HEK293 (cell line): ENCODE measurements at regions not wholly inside any gene's neighbourhood (a gene's known extent, or its start where the extent isn't known, plus 50 kb on each side); places are given as distances from the start of the nearest gene placed in this dataset.
A peak's percentile ranks its signal among the peaks of the same experiment; 100 is the strongest.

Experiments used
- CTCF ChIA-PET: fragments of 350-600 bp; formaldehyde crosslinking; extraction: SDS; loops from one replicate; lab custom pipeline; 2021; ENCODE audit warnings: antibody characterized with exemption; lab: Yijun Ruan, JAX
- POLR2A ChIA-PET: fragments of 300-600 bp; formaldehyde crosslinking; extraction: SDS; loops from one replicate; lab custom pipeline; 2020; ENCODE audit warnings: antibody characterized with exemption, inconsistent platforms; lab: Yijun Ruan, JAX
- H3K27ac ChIP-seq: fragments of 200-500 bp; sonication (Bioruptor generic); 2 replicates; pipeline ENCODE4 v1.5.1; 2014; ENCODE audit warnings: low read depth, low read length, control low read depth, inconsistent platforms; ENCODE audit errors: extremely low read depth
- H3K36me3 ChIP-seq, 2 experiments: fragments of 200-500 bp in 1 of 2; sonication (Bioruptor generic) in 1 of 2; 1 replicate in 1 of 2; 2 replicates in 1 of 2; pipeline ENCODE4 v1.5.1; 2014 to 2017; ENCODE audit warnings: inconsistent platforms in 2 of 2, low read length in 2 of 2; ENCODE audit not compliant: control insufficient read depth in 2 of 2, insufficient read depth in 1 of 2
- H3K4me1 ChIP-seq: fragments of 200-500 bp; sonication (Bioruptor generic); 2 replicates; pipeline ENCODE4 v1.5.1; 2014; ENCODE audit warnings: mild to moderate bottlenecking, low read length, inconsistent platforms; ENCODE audit not compliant: control insufficient read depth, insufficient read depth
- H3K4me3 ChIP-seq: 2 replicates; pipeline ENCODE4 v1.5.1; 2011; ENCODE audit warnings: low read depth, mild to moderate bottlenecking, control low read depth, low read length, moderate library complexity
- H3K9me3 ChIP-seq: fragments of 200-500 bp; sonication (Bioruptor generic); 2 replicates; pipeline ENCODE4 v1.5.1; 2014; ENCODE audit warnings: low read depth, low read length, inconsistent platforms; ENCODE audit not compliant: control insufficient read depth, insufficient read depth
- BCL11B ChIP-seq: fragments of 450-650 bp; formaldehyde crosslinking; IDR thresholded peaks from 2 replicates; pipeline ENCODE4 v1.5.1; 2016; ENCODE audit warnings: low read depth, missing biosample characterization, missing genetic modification characterization
- FEZF1 ChIP-seq: fragments of 450-650 bp; formaldehyde crosslinking; IDR thresholded peaks from 2 replicates; pipeline ENCODE4 v1.5.1; 2016; ENCODE audit warnings: missing biosample characterization, missing genetic modification characterization
- GFI1B ChIP-seq: fragments of 450-650 bp; formaldehyde crosslinking; IDR thresholded peaks from 2 replicates; pipeline ENCODE4 v1.5.1; 2016; ENCODE audit warnings: missing biosample characterization, missing genetic modification characterization
- HIC1 ChIP-seq: fragments of 450-650 bp; formaldehyde crosslinking; IDR thresholded peaks from 2 replicates; pipeline ENCODE4 v1.5.1; 2016; ENCODE audit warnings: missing biosample characterization, missing genetic modification characterization
- KLF8 ChIP-seq: fragments of 450-650 bp; formaldehyde crosslinking; IDR thresholded peaks from 2 replicates; pipeline ENCODE4 v1.5.1; 2016; ENCODE audit warnings: missing biosample characterization, missing genetic modification characterization
- OSR2 ChIP-seq: fragments of 450-650 bp; formaldehyde crosslinking; IDR thresholded peaks from 2 replicates; pipeline ENCODE4 v1.5.1; 2016; ENCODE audit warnings: missing biosample characterization, missing genetic modification characterization
- PRDM6 ChIP-seq: fragments of 450-650 bp; formaldehyde crosslinking; IDR thresholded peaks from 2 replicates; pipeline ENCODE4 v1.5.1; 2017; ENCODE audit warnings: missing biosample characterization, missing genetic modification characterization
- ZBTB20 ChIP-seq: fragments of 450-650 bp; formaldehyde crosslinking; IDR thresholded peaks from 2 replicates; pipeline ENCODE4 v1.5.1; 2016; ENCODE audit warnings: missing biosample characterization, missing genetic modification characterization
- ZBTB44 ChIP-seq: fragments of 450-650 bp; IDR thresholded peaks from 2 replicates; pipeline ENCODE4 v1.5.1; 2018; ENCODE audit warnings: missing biosample characterization, mild to moderate bottlenecking, missing genetic modification characterization
- ZNF175 ChIP-seq: fragments of 450-650 bp; formaldehyde crosslinking; IDR thresholded peaks from 2 replicates; pipeline ENCODE4 v1.5.1; 2016; ENCODE audit warnings: missing biosample characterization, missing genetic modification characterization
- ZNF274 ChIP-seq, 2 experiments: fragments of 200-500 bp in 1 of 2; fragments of 450-650 bp in 1 of 2; sonication (Bioruptor generic) in 1 of 2; formaldehyde crosslinking in 1 of 2; IDR thresholded peaks; 2 replicates each; pipeline versions ENCODE4 v1.5.1 to v1.6.1; 2014 to 2016; ENCODE audit warnings: borderline replicate concordance in 1 of 2, inconsistent platforms in 1 of 2, low read length in 1 of 2, missing biosample characterization in 1 of 2, missing genetic modification characterization in 1 of 2
- ZNF560 ChIP-seq: fragments of 450-650 bp; formaldehyde crosslinking; IDR thresholded peaks from 2 replicates; pipeline ENCODE4 v1.5.1; 2017; ENCODE audit warnings: missing biosample characterization, missing genetic modification characterization, borderline replicate concordance
- ZNF571 ChIP-seq: fragments of 450-650 bp; formaldehyde crosslinking; IDR thresholded peaks from 2 replicates; pipeline ENCODE4 v1.5.0; 2017; ENCODE audit warnings: missing biosample characterization, missing genetic modification characterization
- ZNF654 ChIP-seq: fragments of 450-650 bp; formaldehyde crosslinking; IDR thresholded peaks from 2 replicates; pipeline ENCODE4 v1.5.1; 2016; ENCODE audit warnings: low read depth, missing biosample characterization, missing genetic modification characterization
- ZNF658 ChIP-seq: fragments of 450-650 bp; formaldehyde crosslinking; IDR thresholded peaks from 2 replicates; pipeline ENCODE4; 2016; ENCODE audit warnings: missing biosample characterization, missing genetic modification characterization
- ZNF664 ChIP-seq: fragments of 450-650 bp; formaldehyde crosslinking; IDR thresholded peaks from 2 replicates; pipeline ENCODE4 v1.5.1; 2016; ENCODE audit warnings: missing biosample characterization, missing genetic modification characterization
- ZNF692 ChIP-seq: fragments of 450-650 bp; formaldehyde crosslinking; IDR thresholded peaks from 2 replicates; pipeline ENCODE4 v1.5.1; 2016; ENCODE audit warnings: missing biosample characterization, missing genetic modification characterization
- ZNF768 ChIP-seq: fragments of 450-650 bp; formaldehyde crosslinking; IDR thresholded peaks from 2 replicates; pipeline ENCODE4 v1.5.1; 2018; ENCODE audit warnings: missing biosample characterization, mild to moderate bottlenecking, missing genetic modification characterization
- ZNF843 ChIP-seq: fragments of 450-650 bp; formaldehyde crosslinking; IDR thresholded peaks from 2 replicates; pipeline ENCODE4 v1.5.1; 2016; ENCODE audit warnings: missing biosample characterization, missing genetic modification characterization
- ZSCAN30 ChIP-seq: fragments of 450-650 bp; IDR thresholded peaks from 2 replicates; pipeline ENCODE4 v1.5.1; 2018; ENCODE audit warnings: missing biosample characterization, mild to moderate bottlenecking, missing genetic modification characterization, moderate library complexity
- TF ChIP-seq, protein P1 (sequence below): fragments of 450-650 bp; formaldehyde crosslinking; IDR thresholded peaks from 2 replicates; pipeline ENCODE4 v1.5.1; 2016; ENCODE audit warnings: missing biosample characterization, missing genetic modification characterization

GRCh38 chr4:66688674-66689073 is 856.6 kb downstream of the CENPC start:
- no peaks in the 10 kb centered on the region for H3K4me1 ChIP-seq
- no peak overlapping the region for H3K4me3 ChIP-seq
- CTCF ChIA-PET: interaction anchor here (0.5 kb wide), 1 partner anchor 8 kb away, joined by 7 read pairs; no protein-coding TSS in a partner anchor
- no peaks in the 10 kb centered on the region for H3K9me3 ChIP-seq
- POLR2A ChIA-PET: no interaction called here
- TF ChIP-seq ZNF654 (tag by site-specific recombination) (peak; percentile 51), KLF8 (tag by site-specific recombination) (no peak)
- TF ChIP-seq, all 188 proteins: peak for 1
- Histone ChIP-seq H3K27ac (no peak overlapping the region), H3K36me3 (no peaks in the 10 kb centered on the region)

DNA sequence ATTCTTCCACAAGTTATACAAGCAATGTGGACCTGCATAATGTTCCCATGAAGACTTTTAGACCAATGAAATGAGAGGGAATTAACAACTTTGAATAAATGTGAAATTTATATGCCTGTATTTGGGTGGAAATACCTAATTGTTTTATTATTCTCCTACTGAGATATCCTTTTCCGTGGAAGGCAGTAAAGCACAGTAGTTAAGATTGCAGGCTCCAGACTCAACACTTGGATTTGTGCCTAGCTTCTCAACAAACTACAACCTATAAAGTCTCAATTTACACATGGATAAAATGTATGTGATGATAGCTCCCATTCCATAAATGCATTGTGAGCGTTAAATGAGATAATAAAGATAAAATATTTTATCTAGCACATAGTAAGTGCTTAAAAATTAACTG is 857.8 kb downstream of the CENPC start:
- no peaks in the 10 kb centered on the region for H3K9me3 ChIP-seq
- ChIA-PET POLR2A (no interaction called here), CTCF (interaction anchor here (0.6 kb wide), 1 partner anchor 9 kb away, joined by 3 read pairs; no protein-coding TSS in a partner anchor)
- H3K4me1 ChIP-seq: no peaks in the 10 kb centered on the region
- H3K36me3 ChIP-seq: no peaks in the 10 kb centered on the region
- no peak overlapping the region for H3K4me3 ChIP-seq
- H3K27ac ChIP-seq: no peak overlapping the region
- TF ChIP-seq, protein P1, sequence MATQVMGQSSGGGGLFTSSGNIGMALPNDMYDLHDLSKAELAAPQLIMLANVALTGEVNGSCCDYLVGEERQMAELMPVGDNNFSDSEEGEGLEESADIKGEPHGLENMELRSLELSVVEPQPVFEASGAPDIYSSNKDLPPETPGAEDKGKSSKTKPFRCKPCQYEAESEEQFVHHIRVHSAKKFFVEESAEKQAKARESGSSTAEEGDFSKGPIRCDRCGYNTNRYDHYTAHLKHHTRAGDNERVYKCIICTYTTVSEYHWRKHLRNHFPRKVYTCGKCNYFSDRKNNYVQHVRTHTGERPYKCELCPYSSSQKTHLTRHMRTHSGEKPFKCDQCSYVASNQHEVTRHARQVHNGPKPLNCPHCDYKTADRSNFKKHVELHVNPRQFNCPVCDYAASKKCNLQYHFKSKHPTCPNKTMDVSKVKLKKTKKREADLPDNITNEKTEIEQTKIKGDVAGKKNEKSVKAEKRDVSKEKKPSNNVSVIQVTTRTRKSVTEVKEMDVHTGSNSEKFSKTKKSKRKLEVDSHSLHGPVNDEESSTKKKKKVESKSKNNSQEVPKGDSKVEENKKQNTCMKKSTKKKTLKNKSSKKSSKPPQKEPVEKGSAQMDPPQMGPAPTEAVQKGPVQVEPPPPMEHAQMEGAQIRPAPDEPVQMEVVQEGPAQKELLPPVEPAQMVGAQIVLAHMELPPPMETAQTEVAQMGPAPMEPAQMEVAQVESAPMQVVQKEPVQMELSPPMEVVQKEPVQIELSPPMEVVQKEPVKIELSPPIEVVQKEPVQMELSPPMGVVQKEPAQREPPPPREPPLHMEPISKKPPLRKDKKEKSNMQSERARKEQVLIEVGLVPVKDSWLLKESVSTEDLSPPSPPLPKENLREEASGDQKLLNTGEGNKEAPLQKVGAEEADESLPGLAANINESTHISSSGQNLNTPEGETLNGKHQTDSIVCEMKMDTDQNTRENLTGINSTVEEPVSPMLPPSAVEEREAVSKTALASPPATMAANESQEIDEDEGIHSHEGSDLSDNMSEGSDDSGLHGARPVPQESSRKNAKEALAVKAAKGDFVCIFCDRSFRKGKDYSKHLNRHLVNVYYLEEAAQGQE (tag by site-specific recombination): no peak
- TF ChIP-seq HIC1 (tag by site-specific recombination) (peak; percentile 20; the same call in 1 of the 2 replicates), ZNF768 (tag by site-specific recombination) (no peak), ZNF571 (tag by site-specific recombination) (no peak), ZNF692 (tag by site-specific recombination) (no peak), FEZF1 (tag by site-specific recombination) (peak; percentile 65), GFI1B (tag by site-specific recombination) (no peak), ZBTB20 (tag by site-specific recombination) (no peak), ZBTB44 (tag by site-specific recombination) (peak; percentile 62; the same call in 1 of the 2 replicates), ZNF843 (peak; percentile 34; the same call in 1 of the 2 replicates), ZNF274 (IDR thresholded peaks at IDR 0.05; ENCODE audit: low read length) (no peak), ZNF274 (tag by site-specific recombination; IDR thresholded peaks at IDR 0.05; ENCODE audit: borderline replicate concordance) (no peak), ZSCAN30 (tag by site-specific recombination) (peak; percentile 33; the same call in 1 of the 2 replicates), OSR2 (tag by site-specific recombination) (peak; percentile 42; the same call in 1 of the 2 replicates), ZNF560 (tag by site-specific recombination) (no peak), ZNF175 (tag by site-specific recombination) (no peak), ZNF658 (tag by site-specific recombination) (no peak), ZNF664 (tag by site-specific recombination) (peak; percentile 75; the same call in 1 of the 2 replicates), PRDM6 (tag by site-specific recombination) (peak; percentile 92), BCL11B (0 out of 2 replicates have a peak, but pooled peaks have one; percentile 22)
